Medulla oblongata (tissue), 1 donor: ENCODE measurements at regions not wholly inside any gene's neighbourhood (a gene's known extent, or its start where the extent isn't known, plus 50 kb on each side); places are given as distances from the start of the nearest gene placed in this dataset.
"Not testable (repeated sequence)": the region's sequence is repeated elsewhere in the genome, so short reads cannot be mapped to it uniquely, and the experiment has no call there.

Experiments
- DNase-seq: peaks from one replicate; pipeline ENCODE4 v3.0.0-alpha.2; 2015; ENCODE audit errors: extremely low spot score

- not testable (repeated sequence) for DNase-seq
Measured at GRCh38 chr2:14506955-14507354, 125.6 kb upstream of the LRATD1 start.

DNA sequence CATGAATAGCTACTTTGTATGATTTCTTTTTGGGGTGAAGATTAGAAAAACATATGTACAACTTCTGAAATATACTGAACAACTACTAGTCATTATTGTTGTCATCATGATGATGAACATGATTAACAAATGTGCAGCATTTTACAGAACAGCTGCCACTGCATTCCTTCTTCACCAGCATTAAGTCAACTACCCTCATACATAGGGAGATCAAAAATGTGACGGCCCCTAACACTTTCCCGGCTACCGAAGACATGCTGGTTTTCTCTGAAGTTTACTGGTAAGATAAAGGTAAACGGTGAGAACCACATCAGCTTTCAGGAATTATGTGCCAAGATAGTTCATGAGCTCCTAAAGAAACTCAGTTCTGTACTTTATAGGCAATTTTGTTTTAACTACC lies 121.0 kb upstream of the LRATD1 start:
- no peak for DNase-seq

- no peak for DNase-seq
Measured at GRCh38 chr2:14513903-14514302, 118.6 kb upstream of the LRATD1 start.

DNA sequence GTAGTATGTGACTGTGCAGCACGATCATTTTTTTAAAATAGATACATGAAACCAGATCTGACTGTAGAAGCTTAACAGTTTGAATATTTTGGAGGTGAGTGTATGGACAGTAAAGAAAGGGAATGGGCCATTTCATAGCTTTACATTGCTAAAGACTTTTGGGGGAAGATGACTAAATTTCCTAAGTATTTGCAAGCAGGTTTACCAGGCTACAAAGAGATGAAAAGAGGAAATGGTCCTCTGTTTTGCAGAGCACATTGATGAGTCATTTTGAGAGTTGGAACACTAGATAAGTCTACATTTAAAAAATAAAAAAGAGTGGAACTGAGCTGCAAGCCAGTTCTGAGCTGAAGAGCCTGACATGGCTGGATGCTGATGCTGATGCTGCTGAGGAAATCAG lies 115.7 kb upstream of the LRATD1 start:
- no peak for DNase-seq

- no peak for DNase-seq
Measured at GRCh38 chr2:14517731-14518130, 114.8 kb upstream of the LRATD1 start.

GRCh38 chr2:14520385-14520945 lies 112.1 kb upstream of the LRATD1 start:
- no peak for DNase-seq

GRCh38 chr2:14524041-14524802 lies 108.3 kb upstream of the LRATD1 start:
- no peak for DNase-seq

- no peak for DNase-seq
Measured at GRCh38 chr2:14524803-14525080, 107.8 kb upstream of the LRATD1 start.

DNA sequence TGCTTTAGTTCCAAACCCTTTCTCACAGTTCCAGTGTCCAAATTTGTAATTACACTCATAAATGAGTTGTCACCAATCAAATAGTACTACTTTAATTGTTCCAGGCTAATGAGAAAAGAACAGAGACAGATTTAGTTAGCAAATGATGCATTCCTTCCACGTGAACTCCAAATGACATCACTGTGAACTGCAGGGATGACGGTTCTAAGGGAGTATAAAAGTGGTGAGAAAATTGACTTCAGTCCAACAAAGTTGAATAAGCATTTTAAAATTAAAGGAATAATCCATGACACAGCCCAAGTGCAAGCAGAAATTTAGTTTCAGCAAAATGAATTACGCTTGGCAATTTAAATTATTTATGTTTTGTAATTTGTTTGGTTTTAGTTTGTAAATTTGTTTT lies 102.0 kb upstream of the LRATD1 start:
- no peak for DNase-seq

- no peak for DNase-seq
Measured at GRCh38 chr2:14533131-14533757, 99.3 kb upstream of the LRATD1 start.

DNA sequence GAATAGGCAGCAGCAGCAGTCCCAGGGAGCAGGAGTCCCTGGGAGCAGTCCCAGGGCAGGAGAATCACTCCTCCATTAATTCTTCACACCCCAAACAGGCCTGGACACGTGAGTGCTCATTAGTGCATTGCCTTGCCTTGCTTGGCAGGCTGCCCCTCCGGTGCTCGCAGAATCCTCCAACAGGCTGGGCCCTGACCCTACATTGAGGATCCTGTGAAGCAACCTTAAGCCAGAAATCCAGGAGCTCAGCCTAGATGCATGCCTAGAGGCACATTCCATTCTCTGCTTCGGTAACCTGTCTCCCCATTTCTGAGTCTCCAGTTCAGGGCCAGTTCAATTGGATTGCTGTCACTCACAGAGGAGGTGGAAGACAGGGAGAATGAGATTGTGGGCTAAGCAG lies 97.4 kb upstream of the LRATD1 start:
- no peak for DNase-seq

- DNase-seq = no peak
Measured at GRCh38 chr2:14536976-14537375, 95.5 kb upstream of the LRATD1 start.

DNA sequence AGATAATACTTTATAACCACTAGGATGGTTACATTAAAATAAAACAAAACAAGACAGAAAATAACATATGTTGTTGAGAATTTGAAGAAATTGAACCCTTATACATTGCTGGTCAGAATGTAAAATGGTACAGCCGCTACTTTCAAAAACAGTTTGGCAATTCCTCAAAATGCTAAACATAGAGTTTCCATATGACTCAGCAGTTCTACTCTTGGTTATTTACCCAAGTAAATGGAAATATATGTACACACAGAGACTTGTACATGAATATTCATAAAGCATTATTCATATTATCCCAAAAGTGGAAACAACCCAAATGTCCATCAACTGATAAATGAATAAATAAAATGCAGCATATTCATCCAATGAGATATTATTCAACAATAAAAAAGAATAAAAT lies 92.5 kb upstream of the LRATD1 start:
- DNase-seq = no peak

- no peak for DNase-seq
Measured at GRCh38 chr2:14543284-14543683, 89.2 kb upstream of the LRATD1 start.

DNA sequence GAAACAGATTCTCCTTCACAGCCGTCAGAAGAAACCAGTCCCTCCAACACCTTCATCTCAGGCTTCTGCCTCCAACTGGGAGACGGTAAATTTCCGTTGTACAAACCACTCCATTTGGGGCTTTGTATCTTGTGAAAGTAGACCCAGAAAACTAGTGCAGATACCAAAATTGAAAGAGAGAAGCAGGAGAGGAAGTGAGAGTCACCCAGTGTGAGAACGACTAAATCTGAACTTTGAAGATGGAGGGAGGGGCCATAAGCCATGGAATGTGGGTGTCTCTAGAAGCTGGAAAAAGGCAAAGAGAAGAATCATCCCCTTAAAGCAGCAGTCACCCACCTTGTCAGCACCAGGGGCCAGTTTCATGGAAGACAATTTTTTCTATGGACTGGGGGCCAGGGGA lies 88.3 kb upstream of the LRATD1 start:
- no peak for DNase-seq

DNA sequence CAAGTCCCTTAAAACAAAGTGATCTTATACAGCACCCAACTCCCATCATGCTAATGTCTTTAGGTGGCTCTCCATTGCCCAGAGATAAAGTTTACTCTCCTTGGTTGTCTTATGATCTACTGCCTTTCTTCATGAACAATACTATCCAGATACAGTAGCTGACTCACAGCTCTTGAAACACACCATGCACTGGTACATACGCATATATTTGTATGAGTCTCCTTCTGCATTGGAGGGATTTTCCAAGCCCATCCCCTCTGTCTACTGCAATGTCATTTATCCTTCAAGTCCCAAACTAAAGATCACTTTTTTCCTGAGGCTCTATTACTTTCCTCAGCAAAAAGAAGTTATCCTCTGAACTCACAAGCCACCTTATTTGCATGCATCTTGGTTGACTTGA lies 84.7 kb upstream of the LRATD1 start:
- DNase-seq = no peak

GRCh38 chr2:14550658-14551057 lies 81.9 kb upstream of the LRATD1 start:
- DNase-seq = no peak

DNA sequence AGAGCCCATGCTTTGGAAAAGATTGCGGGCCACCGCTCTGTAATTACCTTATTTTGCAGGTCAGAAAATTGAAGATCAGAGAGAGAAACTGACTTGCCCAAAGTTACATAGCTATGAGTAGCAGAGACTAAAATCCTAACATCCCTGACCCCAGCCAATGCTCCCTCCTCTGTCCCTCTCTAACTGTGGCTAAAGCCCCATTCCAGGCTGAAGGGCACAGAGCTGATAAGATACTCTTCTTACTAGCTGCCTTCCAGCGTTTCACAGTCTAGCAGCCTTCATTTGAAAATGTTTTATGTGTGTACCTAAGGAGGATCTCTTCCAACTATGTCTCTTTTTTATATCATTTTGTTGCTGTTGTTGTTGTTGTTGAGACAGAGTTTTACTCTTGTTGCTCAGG lies 81.4 kb upstream of the LRATD1 start:
- no peak for DNase-seq

DNA sequence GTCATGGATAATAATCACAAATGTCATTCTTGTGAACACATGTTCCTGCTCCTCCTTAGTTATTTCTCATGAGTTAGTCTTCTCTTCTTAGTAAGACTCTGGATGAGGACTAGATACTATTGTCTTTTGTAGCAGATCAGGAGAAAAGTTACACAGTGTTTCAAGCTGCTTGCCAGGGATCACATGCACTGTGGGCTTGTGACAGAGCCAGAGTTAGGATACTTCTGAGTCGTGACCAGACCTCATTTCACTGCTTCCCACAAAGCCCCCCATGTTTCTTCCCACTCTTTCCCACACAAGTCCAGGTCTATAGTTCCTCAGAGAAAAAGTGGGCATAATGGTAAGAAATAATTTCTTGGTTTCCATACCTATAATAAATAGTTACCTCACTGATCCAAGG lies 80.2 kb upstream of the LRATD1 start:
- no peak for DNase-seq

- DNase-seq = no peak
Measured at GRCh38 chr2:14552818-14553217, 79.7 kb upstream of the LRATD1 start.

DNA sequence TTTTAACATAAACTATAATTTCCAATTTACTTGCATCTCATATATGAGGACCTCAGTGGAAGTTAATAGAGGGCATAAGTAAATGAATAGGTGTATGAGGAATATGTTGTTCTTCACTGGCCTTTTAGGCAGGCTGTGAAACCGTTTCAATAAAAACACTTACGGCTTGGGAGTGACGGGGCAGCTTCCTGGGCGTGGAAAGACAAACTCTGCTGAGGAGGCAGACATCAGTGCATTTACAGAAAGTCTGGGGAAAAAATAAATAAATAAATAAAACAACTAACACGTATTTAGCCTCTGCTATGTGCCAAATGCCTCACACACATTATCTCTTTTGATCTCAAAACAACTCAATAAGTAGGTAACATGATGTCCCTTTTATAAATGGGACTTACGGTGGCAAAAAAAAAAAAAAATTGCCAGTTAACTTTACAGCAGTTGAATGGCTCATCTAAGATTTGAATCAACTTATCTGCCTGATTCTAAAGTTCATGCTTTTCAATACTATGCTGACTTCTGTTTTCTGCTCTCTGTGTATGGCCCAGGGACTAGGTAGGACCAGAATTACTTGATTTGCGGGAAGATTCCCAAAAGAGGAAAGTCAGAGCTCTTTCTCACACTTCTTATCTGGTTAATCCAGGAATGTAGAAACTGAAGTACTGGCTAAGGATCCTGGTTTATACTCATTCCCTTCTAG lies 77.5 kb upstream of the LRATD1 start:
- no peak for DNase-seq

DNA sequence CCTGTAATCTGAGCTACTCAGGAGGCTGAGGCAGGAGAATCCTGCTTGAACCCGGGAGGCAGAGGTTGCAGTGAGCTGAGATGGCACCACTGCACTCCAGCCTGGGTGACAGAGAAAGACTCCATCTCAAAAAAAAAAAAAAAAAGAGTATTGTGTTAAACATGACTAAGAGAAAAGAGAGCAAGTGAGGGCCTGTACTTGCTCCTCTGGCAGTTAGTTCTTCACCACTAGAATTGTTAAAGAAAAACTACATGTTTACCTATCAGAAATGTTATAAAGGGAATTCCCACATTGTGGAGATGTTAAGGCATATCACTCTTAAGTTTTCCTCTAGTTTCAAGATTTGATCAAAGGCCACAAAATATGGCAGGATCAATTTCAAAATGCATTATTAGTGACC lies 75.4 kb upstream of the LRATD1 start:
- no peak for DNase-seq

DNA sequence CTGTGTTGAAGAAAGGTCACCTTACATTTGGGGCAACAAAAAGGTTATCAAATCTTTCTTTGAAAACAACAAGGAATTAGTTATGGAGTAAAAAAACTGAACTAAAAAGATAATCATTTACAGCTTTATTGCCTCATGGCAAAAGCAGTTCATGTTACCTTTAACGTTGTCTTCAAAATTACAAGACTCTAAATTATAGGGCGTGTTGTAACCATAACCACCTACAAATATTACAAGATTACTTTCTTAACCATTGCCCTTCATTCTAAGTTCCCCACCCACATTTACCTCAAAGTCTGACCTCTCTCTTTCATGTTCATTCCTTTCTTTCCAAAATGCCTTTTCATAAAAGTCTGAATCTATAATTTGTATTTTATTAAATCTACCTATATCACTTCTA lies 74.6 kb upstream of the LRATD1 start:
- DNase-seq = no peak
